HEK293 (cell line): ENCODE measurements at regions not wholly inside any gene's neighbourhood (a gene's known extent, or its start where the extent isn't known, plus 50 kb on each side); places are given as distances from the start of the nearest gene placed in this dataset.

Experiments
- PRDM10 ChIP-seq: fragments of 450-650 bp; formaldehyde crosslinking; IDR thresholded peaks from 2 replicates; pipeline ENCODE4 v1.5.1; 2016; ENCODE audit warnings: missing biosample characterization, missing genetic modification characterization
- ZBTB10 ChIP-seq: fragments of 450-650 bp; formaldehyde crosslinking; IDR thresholded peaks from 2 replicates; pipeline ENCODE4 v1.5.1; 2016; ENCODE audit warnings: missing biosample characterization, missing genetic modification characterization

GRCh38 chr1:29441916-29442668 lies 205.8 kb downstream of the PTPRU start:
- TF ChIP-seq ZBTB10 (tag by site-specific recombination) (no peak), PRDM10 (tag by site-specific recombination) (no peak)
